ENCODE measurements at regions not wholly inside any gene's neighbourhood (a gene's known extent, or its start where the extent isn't known, plus 50 kb on each side); places are given as distances from the start of the nearest gene placed in this dataset.

GRCh38 chr2:116987447-116987846, 827.0 kb upstream of the DDX18 start:
- TF ChIP-seq CTCF (IDR thresholded peaks at IDR 0.05; ENCODE audit: low read length) (no peak), EZH2 (IDR thresholded peaks at IDR 0.05; ENCODE audit: borderline replicate concordance, low read length) (no peak)
